ENCODE measurements at regions not wholly inside any gene's neighbourhood (a gene's known extent, or its start where the extent isn't known, plus 50 kb on each side); places are given as distances from the start of the nearest gene placed in this dataset.

- DNase-seq: no peak
Observed at GRCh38 chr1:218778257-218779126, 395.2 kb upstream of the LYPLAL1 start.

- DNase-seq: peak; percentile 77
Observed at GRCh38 chr1:218779341-218780100, 394.2 kb upstream of the LYPLAL1 start.

GRCh38 chr1:218783131-218783530 is 390.5 kb upstream of the LYPLAL1 start:
- DNase-seq: no peak

GRCh38 chr1:218783916-218784315 is 389.8 kb upstream of the LYPLAL1 start:
- no peak for DNase-seq

- no peak for DNase-seq
Observed at GRCh38 chr1:218785928-218786327, 387.8 kb upstream of the LYPLAL1 start.

GRCh38 chr1:218787826-218788225 is 385.9 kb upstream of the LYPLAL1 start:
- no peak for DNase-seq

- no peak for DNase-seq
Observed at GRCh38 chr1:218796773-218797172, 376.9 kb upstream of the LYPLAL1 start.

GRCh38 chr1:218802799-218803198 is 370.9 kb upstream of the LYPLAL1 start:
- no peak for DNase-seq

GRCh38 chr1:218803351-218803997 is 370.2 kb upstream of the LYPLAL1 start:
- DNase-seq: no peak

GRCh38 chr1:218804014-218804785 is 369.5 kb upstream of the LYPLAL1 start:
- no peak for DNase-seq

- DNase-seq: no peak
Observed at GRCh38 chr1:218809061-218809460, 364.6 kb upstream of the LYPLAL1 start.

- DNase-seq: no peak
Observed at GRCh38 chr1:218809625-218810024, 364.1 kb upstream of the LYPLAL1 start.

- no peak for DNase-seq
Observed at GRCh38 chr1:218810306-218810705, 363.4 kb upstream of the LYPLAL1 start.

- DNase-seq: no peak
Observed at GRCh38 chr1:218811497-218811896, 362.2 kb upstream of the LYPLAL1 start.

- DNase-seq: no peak
Observed at GRCh38 chr1:218812360-218812759, 361.3 kb upstream of the LYPLAL1 start.

- no peak for DNase-seq
Observed at GRCh38 chr1:218813237-218813636, 360.4 kb upstream of the LYPLAL1 start.

- DNase-seq: no peak
Observed at GRCh38 chr1:218815076-218815475, 358.6 kb upstream of the LYPLAL1 start.

- no peak for DNase-seq
Observed at GRCh38 chr1:218817071-218817470, 356.6 kb upstream of the LYPLAL1 start.

GRCh38 chr1:218817691-218818465 is 355.8 kb upstream of the LYPLAL1 start:
- DNase-seq: no peak

GRCh38 chr1:218823291-218823900 is 350.3 kb upstream of the LYPLAL1 start:
- no peak for DNase-seq

GRCh38 chr1:218827486-218827885 is 346.2 kb upstream of the LYPLAL1 start:
- DNase-seq: no peak
